ENCODE measurements at regions not wholly inside any gene's neighbourhood (a gene's known extent, or its start where the extent isn't known, plus 50 kb on each side); places are given as distances from the start of the nearest gene placed in this dataset.
"Not testable (repeated sequence)": the region's sequence is repeated elsewhere in the genome, so short reads cannot be mapped to it uniquely, and the experiment has no call there.

DNA sequence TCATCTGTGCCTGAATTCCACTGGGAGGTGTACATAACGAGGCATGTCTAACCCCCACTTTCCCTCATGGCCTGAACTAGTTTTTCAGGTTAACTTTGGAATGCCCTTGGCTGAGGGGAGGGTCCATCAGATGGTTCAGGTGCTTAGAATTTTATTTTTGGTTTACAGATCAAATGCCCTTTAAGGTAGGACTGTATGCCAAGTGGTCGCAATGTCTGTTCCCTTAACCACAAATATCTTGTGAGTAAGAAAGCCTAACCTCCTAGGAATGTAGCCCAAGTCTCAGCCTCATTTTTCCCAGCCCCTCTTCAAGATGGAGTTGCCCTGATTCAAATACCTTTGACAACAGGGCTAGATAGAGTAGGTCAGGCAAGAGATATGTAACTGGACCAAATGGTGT, 78.4 kb downstream of the RNASET2 start:
- no peak for DNase-seq (ENCODE audit: low spot score)

DNA sequence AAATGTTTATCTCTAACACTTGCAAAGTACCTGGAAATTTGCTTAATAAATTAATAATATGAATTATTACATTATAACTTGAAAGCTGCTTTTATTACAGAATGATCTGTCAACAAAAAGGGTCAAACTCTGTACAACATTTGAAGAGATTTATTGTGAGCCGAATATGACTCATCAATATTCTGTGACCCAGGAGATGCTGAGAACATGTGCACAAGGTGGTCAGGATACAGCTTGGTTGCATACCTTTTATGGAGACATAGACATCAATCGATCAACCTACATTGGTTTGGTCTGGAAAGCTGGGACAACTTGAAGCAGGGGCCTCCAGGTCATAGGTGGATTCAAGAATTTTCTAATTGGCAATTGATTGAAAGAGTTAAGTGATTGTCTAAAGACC, 79.0 kb downstream of the RNASET2 start:
- no peak for DNase-seq (ENCODE audit: low spot score)

DNA sequence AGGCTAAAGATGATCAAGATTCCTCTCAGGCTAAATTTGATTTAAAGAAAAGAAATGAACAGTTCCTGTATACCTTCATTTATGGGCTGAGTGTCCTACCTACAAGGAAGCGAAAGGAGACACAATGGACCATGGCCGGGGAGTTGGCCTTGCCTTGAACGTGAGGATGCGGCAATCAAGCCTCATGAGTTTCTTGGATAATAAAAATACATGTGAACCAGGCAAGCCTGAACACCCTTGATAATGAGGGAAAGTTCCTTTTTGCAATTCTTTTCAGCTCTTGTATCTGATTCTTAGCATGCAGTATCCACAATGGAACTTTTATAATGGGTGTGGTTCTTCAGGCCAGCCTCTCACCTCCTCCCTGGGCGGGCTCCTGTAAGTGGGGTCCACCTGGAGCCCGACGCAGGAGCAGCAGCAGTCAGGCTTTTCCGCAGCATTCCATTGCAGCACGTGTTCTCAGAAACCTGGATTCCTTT, 83.8 kb downstream of the RNASET2 start:
- DNase-seq (ENCODE audit: low spot score): no peak

DNA sequence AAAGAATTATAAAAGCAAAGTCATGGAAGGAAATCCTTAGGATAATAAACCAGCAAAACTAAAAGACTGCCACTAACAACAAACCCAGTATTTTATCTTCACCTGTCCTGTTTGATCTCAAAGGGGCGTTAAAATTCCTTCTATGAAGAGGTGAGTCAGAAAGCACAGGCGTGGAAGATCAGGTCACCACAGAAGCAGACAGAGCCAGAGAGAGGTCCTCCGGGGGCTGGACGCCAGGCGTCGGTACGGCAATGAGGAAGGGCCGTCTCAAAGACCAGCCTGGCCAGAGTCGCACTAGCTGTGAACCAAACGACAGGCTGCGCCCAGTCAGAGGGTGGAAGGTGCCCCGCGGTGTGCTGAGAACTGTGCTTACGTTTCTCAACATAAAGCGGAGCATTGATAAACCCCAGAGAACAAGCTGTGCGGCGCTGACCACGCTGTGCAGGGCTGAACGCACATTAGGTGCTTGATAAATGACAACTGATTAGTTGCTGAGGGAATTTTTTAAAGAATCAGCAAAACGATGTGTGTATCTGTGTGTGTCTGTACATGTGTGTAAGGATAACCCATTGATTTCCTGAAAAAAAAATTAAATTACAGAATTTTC, 85.6 kb downstream of the RNASET2 start:
- no peak for DNase-seq (ENCODE audit: low spot score)

DNA sequence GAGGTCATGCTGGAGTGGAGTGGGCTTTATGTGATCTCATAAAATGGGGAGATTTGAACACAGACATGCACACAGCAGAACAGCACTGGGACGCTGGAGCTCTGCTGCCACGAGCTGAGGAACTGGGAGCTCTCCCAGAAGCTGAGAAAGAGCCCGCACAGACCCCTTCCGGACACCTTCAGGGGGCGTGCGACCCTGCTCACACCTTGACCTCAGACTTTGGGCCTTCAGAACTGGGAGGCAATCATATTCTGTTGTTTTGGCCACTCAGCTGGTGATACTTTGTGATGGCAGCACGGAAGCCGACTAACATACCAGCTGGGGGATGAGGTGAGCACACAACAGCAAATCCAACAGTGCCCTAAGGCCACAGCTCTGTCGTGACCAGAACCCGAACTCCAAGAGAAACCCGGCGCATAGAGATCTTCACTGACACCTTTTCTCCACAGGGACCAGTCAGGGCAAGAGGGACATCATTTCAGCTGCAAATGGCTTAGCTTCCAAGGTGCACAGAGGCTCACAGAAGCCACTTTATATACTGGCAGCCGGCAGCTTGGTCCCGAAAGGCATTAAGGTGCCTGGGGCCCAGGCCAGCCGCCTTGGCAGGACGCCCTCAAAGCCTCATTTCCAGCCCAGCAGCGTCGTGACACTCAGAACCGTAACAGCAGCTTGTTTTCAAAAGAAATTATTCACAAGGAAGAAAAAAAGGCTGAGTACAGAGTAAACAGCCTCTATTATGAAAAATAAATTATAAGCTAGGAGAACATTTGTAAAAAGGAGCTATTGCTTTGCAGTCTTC, 89.3 kb downstream of the RNASET2 start:
- no peak for DNase-seq (ENCODE audit: low spot score)

DNA sequence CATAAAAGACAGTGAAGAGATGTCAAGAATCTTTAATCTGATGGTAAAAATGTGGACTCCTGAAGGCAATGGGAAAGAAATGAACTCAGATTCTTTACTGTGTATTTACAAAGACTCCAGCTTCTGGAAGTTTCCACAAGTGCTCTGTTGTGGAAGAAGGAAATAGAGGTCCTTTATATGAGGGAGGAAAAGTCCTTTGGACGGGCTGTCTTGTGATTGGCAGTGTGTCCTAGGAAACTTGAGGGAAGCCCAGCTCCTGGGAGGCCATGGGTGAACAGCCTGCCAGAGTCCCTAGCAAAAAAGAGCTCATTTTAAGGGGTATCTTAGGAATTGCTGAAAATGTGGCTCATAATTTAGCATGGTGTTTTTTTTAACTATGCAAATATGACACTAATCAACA, 92.0 kb downstream of the RNASET2 start:
- no peak for DNase-seq (ENCODE audit: low spot score)

DNA sequence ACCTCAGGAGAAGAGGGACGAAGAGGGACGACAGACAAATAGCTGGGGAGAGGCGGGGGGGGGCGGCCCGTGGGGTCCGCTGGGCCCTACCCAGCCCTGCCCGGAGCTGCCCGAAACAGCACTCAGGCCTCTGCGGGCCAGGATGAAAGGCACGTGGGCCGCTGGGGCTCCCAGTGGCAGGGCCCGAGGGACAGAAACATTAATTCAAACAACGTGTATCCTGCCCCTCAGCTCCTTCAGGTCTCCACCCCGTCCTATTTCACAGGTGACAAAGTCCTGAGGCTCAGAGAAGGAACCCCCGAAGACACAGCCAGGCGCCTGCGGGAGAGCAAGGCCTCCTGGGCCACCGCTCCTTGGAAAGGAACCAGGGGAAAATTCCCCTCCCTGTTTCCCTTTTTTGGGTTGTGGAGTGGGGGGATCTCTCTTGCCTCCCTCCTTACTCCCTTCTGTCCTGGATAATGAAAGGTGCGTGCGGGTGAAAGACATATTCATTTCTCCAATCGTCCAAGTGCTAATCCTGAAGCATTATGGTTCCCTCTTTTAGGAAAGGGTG, 93.3 kb downstream of the RNASET2 start:
- DNase-seq (ENCODE audit: low spot score): no peak

DNA sequence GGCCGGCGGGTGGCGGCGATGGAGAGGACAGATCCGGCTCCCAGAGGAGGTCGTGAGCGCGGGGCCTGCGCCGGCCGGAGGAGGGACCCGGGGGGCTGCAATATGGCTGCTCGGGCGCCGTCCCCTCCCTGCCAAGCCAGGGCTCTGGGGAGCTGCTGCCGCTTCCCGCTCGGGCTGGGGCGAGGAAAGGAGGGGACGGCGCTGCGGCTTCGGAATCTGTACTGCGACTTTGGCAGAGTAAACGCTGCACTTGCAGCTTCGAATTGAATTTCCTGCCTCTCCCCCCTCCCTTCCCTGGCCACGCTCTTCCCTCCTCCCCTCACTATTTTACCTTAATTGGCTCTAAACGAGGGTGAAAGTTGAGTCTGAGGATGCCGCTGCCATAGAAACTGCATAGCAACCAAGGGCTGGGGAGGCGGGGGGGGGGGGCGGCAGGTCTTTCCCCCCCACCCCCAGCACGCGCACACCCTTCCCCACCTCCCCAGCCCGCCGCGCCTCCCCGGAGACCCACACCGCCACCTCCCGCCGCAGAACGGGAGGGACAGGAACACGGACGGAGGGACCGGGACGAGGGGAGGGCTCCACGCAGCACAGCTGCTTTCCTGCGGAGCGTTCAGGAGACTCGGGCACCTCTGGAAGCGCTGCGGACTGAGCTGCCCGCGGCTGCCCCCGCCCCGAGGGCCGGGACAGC, 93.9 kb downstream of the RNASET2 start:
- no peak for DNase-seq (ENCODE audit: low spot score)

DNA sequence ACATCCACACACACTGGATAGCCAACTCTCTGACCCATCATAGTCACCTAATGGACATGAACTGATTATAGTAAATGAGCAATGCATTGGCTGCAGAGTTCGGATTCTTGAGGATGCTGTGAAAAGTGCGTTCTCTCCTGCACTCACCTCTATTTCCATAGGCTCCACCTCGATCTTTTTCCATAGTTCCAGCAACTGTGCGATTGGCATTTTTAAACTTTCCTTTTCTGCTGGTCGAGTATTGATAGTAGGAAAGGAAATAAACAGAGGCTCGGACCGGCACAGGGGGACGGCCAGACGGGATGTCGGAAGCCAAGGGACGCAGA, 94.4 kb downstream of the RNASET2 start:
- DNase-seq (ENCODE audit: low spot score): no peak

DNA sequence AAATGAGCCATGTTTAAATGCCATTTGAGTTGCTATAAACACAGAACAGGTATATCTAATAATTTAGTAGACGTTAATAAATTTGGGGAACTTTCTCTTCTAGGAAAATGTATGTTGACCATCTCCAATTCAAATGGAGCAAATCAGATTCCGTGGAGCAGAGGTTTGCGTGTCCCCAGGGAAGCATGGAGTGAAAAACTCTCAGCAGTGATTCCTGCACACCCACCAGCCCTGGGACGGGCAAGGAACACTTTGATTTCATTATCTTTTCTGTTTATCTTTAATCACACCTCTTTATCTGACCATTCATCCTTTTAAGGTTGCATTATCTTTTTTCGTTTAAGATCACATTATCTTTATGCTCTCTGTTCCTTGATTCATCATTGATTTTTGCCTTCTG, 95.0 kb downstream of the RNASET2 start:
- DNase-seq (ENCODE audit: low spot score): no peak

DNA sequence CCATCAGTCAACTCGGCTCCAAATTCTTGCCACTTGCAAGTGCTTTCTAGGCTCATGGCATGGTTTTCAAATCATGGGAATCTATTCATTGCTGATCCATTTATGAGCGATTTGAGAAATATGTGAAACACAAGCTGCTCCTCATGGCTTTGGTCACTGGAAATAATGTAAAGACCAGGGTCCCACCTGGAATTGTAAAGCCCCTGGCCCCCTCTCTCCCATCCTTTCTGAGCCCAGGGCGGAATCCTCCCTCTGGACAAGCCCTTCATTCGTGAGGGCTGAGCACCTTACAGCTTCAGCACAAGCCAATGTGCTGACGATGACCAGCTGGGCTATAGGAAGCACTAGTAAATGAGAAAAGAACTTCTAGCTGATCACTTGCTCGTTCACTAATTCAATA, 96.0 kb downstream of the RNASET2 start:
- no peak for DNase-seq (ENCODE audit: low spot score)

DNA sequence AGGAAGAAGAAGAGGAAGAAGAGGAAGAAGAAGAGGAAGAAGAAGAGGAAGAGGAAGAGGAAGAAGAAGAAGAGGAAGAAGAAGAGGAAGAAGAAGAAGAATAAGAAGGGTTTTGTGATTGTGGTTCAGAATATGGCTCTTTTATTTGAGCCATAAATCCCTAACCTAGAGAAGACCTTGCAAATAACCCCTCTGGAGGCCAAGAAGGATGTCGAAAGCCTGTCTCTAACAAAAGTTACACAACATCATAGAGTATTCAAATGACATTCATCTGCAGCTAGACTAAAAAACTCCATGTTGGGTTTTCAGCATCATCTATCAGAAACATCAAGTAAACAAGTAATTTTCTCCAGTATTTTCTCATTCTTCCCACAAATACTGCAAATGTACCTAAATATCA, 100.9 kb downstream of the RNASET2 start:
- no peak for DNase-seq (ENCODE audit: low spot score)

DNA sequence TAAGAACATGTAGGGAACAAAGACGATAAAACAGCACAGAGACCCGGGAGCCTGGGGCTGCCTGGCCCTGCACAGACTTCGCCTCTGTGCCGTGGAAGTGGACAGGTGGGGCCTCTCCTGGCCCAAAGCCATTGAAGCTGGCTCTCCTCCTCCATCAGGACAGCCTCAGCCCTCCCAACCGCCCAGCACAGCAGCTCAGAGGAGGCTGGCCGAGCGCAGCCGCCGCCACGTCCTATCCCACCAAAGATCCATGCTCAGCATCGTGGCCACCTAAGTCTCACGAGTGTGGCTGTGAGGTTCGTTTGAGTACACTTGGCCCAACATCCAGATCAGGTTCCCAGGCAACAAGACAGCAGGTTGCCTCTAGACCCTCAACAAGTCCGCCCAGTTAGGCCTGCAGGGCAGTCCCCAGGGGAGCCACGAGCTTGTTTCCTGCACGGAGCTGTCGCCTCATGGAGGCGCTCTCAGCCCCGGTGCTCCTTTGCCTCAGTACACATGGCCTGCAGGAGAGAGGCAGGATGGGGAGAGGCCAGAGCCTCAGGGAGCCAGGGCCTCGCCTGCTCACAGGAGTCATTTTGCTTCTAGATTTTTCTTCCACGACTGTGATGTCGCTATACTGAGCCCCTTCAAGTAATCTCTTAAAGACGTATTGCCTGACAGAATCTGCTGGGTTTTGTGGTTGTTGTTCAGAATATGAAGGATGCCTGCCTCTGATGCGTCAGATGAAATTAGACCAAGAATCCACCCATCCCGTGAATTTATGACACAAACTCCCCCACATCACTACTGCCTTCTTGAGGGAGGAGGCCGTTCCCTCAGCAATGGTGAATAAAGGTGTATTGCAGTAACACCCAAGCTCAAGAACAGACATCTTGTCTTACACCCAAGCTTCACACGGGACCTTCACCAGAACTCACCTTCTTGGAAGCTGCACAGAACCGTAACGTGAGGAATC, 102.7 kb downstream of the RNASET2 start:
- DNase-seq (ENCODE audit: low spot score): no peak

DNA sequence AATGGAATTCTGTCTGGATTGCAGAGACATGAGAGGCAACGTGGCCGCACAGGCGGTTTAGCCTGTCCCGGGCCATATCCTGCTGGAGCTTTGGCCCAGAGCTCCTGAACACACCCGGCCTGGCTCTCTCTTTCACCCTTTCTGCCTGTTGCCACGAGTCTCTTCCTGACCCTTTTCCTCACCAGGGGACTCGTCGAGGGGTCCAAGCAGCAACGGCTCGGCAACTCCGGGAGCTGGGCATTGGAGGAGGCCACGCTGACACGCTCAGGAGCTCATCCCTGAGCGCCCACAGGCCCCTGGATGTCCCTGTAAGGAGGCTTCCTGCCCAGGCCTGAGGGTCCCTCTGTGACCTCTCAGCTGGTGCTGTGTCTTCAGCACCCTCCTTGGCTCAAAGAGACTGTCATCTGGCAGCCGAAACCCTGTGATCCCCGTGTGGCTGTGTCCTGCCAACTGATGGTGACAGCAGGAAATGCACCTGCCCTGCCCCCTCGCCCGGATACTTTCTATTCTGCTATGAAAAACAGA, 103.8 kb downstream of the RNASET2 start:
- DNase-seq (ENCODE audit: low spot score): no peak

DNA sequence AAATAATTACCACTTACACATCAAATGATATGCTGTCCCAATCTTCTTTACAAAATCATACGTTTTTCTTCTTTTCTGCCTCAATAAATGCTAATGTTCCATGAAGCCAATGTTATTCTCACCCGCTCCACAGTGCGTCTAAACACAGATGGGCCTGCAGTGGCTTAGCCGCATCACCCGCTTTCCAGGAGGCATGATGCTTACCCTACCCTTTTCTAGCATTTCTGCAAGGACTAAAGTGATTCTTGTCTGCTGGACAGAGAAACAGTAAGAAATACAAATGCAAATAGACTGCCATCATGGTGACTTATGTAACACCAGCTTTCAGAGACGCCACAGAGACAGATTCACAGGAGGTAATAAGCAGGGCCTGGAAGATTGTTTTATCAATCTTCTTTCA, 104.4 kb downstream of the RNASET2 start:
- DNase-seq (ENCODE audit: low spot score): no peak

DNA sequence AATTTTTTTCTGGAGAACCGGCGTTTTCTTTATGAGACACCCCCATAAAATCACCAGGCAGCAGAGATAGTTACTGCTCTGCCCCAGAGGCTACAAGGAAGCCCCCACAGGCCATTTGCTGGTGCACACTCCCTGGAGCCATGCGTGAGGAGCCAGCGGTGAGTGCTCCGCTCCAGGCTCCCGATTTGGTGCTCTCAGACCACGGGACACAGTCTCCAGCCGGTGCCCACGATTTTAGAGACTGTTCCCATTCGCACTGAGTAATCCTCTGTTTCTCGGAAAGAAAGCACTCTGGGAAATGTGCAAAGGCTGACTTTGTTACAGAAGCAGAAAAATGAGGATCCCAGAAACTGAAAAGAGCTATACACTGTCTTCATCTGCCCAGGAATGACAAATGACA, 104.9 kb downstream of the RNASET2 start:
- DNase-seq (ENCODE audit: low spot score): no peak

DNA sequence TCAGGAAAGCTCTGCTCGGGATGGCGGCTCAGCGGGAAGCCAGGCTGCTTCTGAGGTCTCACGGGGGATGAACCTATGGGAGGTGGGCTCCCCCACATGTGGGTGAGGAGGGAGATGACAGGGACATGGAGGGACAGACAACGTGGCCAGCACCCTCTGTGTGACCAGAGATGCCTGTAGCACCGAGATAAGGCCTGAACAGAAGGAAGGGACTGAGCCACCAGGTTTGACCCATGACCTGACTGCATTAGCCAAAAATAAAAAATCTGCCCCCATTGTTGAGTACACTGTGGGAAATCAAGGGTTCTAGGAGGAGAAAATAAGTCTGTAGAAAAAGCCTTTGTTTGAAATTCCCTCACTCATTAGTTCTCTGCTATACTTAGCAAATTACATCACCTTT, 105.7 kb downstream of the RNASET2 start:
- no peak for DNase-seq (ENCODE audit: low spot score)

DNA sequence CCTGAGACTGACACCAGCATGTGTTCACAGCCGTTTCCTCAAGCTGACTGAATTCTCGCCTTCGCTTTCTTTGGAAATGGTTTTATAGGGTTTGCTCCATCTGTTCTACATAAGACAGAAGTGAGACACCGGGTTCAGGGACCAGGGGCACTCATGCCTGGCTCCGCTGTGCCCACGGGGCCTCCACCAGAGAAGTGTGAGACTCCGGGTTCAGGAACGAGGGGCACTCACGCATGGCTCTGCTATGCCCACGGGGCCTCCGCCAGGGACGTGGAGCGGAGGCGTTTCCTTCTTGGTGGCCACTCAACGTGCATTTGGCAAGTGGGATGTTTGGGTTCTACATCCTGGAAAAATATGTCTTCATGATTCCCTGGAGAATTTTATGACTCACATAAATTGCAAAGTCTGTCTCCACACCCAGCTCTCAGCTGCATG, 106.6 kb downstream of the RNASET2 start:
- DNase-seq (ENCODE audit: low spot score): no peak

DNA sequence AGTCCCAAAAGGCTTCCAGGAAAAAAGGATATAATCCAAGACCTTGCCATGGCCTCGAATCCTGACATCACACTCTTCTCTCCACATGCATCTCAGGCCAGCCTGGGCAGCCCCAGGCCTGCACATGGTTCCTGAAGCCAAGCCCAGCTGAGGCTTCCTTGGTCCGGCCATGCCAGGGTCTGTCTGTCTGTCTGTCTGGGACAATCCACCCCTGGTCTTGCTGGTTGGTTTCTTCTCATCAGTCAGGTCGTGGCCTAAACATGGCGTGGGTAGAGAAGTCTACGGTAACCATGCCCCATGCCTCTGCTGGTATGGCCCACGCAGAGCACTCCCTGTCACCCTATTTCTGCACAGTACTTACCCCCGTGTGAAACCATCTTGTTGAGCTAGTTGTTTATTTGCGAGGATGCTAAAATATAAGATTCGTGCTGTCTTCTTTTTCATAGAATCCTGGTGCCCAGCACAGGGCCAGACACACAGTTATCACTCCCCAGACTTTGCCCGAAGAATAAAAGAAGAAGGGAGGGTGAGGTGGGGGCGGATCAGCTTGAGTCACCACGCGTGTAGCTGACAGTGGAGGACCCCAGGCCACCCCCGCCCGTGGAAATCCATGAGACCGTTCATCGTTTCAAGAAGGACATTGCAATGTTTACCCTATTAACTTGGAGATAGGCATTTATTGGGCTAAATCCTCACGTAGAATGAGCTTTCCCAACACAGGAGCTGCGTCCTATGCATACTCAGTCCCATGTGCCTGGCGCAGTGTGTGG, 107.2 kb downstream of the RNASET2 start:
- no peak for DNase-seq (ENCODE audit: low spot score)

DNA sequence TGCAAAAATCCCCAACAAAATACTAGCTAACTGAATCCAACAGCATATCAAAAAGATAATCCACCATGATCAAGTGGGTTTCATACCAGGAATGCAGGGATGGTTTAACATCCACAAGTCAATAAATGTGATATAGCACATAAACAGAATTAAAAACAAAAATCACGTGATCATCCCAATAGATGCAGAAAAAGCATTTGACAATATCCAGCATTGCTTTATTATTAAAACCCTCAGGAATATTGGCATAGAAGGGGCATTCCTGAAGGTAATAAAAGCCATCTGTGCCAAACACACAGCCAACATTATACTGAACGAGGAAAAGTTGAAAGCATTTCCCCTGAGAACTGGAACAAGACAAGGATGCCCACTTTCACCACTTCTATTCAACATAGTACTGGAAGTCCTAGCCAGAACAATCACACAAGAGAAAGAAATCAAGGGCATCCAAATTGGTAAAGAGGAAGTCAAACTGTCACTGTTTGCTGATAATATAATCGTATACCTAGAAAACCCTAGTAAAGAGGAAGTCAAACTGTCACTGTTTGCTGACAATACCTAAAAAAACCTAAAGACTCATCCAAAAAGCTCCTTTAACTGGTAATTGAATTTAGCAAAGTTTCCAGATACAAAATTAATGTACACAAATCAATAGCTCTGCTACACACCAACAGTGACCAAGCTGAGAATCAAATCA, 109.8 kb downstream of the RNASET2 start:
- not testable (repeated sequence) for DNase-seq (ENCODE audit: low spot score)
